DND-41 (cell line): ENCODE measurements at regions not wholly inside any gene's neighbourhood (a gene's known extent, or its start where the extent isn't known, plus 50 kb on each side); places are given as distances from the start of the nearest gene placed in this dataset.

Experiments used
- ATAC-seq: fragments of 200-7000 bp; cut with Tn5 transposase; 3 replicates; pipeline ENCODE4 v1.9.1; 2021; ENCODE audit warnings: low read depth; ENCODE audit not compliant: insufficient read depth
- DNase-seq: peaks from one replicate; pipeline ENCODE4 v3.0.0-alpha.2; 2020
- H2AFZ ChIP-seq: 2 replicates; pipeline ENCODE4 v1.6.0; 2012; ENCODE audit warnings: low read depth, low read length
- H3K27ac ChIP-seq: 2 replicates; pipeline ENCODE4 v1.5.1; 2012; ENCODE audit warnings: low read length, inconsistent platforms
- H3K27me3 ChIP-seq: fragments of 200-600 bp; sonication (generic); 2 replicates; pipeline ENCODE4 v1.6.0; 2012; ENCODE audit warnings: low read length, mild to moderate bottlenecking, inconsistent platforms; ENCODE audit not compliant: insufficient read depth, poor library complexity
- H3K36me3 ChIP-seq: 2 replicates; pipeline ENCODE4 v1.5.1; 2012; ENCODE audit warnings: low read length, inconsistent platforms; ENCODE audit not compliant: insufficient read depth
- H3K4me1 ChIP-seq: 2 replicates; pipeline ENCODE4 v1.5.1; 2012; ENCODE audit warnings: mild to moderate bottlenecking, low read length; ENCODE audit not compliant: insufficient read depth
- H3K4me2 ChIP-seq: 2 replicates; pipeline ENCODE4 v1.6.0; 2012; ENCODE audit warnings: mild to moderate bottlenecking, moderate library complexity, low read length, inconsistent platforms; ENCODE audit not compliant: insufficient read depth
- H3K4me3 ChIP-seq, 2 experiments: fragments of 200-600 bp in 1 of 2; shearing (Covaris generic) in 1 of 2; 2 replicates each; pipeline ENCODE4 v1.5.1; 2012 to 2016; ENCODE audit warnings: inconsistent platforms in 2 of 2, low read length in 2 of 2, mild to moderate bottlenecking in 2 of 2, low read depth in 1 of 2, moderate library complexity in 1 of 2
- H3K79me2 ChIP-seq: 2 replicates; pipeline ENCODE4 v1.6.0; 2012; ENCODE audit warnings: low read length, inconsistent platforms; ENCODE audit not compliant: insufficient read depth
- H3K9ac ChIP-seq: 2 replicates; pipeline ENCODE4 v1.6.0; 2012; ENCODE audit warnings: low read depth, mild to moderate bottlenecking, inconsistent platforms, low read length, moderate library complexity
- H3K9me3 ChIP-seq: 2 replicates; pipeline ENCODE4 v1.5.1; 2012; ENCODE audit warnings: low read length, moderate library complexity, mild to moderate bottlenecking, inconsistent platforms; ENCODE audit not compliant: insufficient read depth, severe bottlenecking
- H4K20me1 ChIP-seq: 2 replicates; pipeline ENCODE4 v1.6.0; 2012; ENCODE audit warnings: low read length; ENCODE audit not compliant: insufficient read depth
- EZH2 ChIP-seq: IDR thresholded peaks from 3 replicates; pipeline ENCODE4 v1.6.1; 2012; ENCODE audit warnings: borderline replicate concordance, low read depth, mild to moderate bottlenecking, moderate library complexity, low read length, inconsistent platforms; ENCODE audit not compliant: severe bottlenecking
- TF ChIP-seq, protein P1 (sequence below): IDR thresholded peaks from 2 replicates; pipeline ENCODE4 v1.5.1; 2012; ENCODE audit warnings: borderline replicate concordance, low read length, moderate library complexity, mild to moderate bottlenecking; ENCODE audit not compliant: poor library complexity, severe bottlenecking; ENCODE audit errors: extremely low read depth

- Histone ChIP-seq H3K27me3 (no peaks in the 10 kb centered on the region), H2AFZ (no peak overlapping the region), H3K36me3 (no peaks in the 10 kb centered on the region), H3K4me3 (no peak overlapping the region), H3K9ac (no peak overlapping the region), H3K9me3 (peaks cover 5% of the 10 kb centered on the region), H3K4me2 (no peak overlapping the region), H4K20me1 (no peaks in the 10 kb centered on the region), H3K4me1 (no peaks in the 10 kb centered on the region), H3K27ac (no peak overlapping the region), H3K79me2 (no peaks in the 10 kb centered on the region)
- ATAC-seq, result no peak
- TF ChIP-seq, protein P1, sequence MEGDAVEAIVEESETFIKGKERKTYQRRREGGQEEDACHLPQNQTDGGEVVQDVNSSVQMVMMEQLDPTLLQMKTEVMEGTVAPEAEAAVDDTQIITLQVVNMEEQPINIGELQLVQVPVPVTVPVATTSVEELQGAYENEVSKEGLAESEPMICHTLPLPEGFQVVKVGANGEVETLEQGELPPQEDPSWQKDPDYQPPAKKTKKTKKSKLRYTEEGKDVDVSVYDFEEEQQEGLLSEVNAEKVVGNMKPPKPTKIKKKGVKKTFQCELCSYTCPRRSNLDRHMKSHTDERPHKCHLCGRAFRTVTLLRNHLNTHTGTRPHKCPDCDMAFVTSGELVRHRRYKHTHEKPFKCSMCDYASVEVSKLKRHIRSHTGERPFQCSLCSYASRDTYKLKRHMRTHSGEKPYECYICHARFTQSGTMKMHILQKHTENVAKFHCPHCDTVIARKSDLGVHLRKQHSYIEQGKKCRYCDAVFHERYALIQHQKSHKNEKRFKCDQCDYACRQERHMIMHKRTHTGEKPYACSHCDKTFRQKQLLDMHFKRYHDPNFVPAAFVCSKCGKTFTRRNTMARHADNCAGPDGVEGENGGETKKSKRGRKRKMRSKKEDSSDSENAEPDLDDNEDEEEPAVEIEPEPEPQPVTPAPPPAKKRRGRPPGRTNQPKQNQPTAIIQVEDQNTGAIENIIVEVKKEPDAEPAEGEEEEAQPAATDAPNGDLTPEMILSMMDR, result no peak
- no peak for TF ChIP-seq EZH2
- DNase-seq, result no peak
Measured at GRCh38 chr14:48731260-48731659, 854.9 kb downstream of the RPS29 start.

DNA sequence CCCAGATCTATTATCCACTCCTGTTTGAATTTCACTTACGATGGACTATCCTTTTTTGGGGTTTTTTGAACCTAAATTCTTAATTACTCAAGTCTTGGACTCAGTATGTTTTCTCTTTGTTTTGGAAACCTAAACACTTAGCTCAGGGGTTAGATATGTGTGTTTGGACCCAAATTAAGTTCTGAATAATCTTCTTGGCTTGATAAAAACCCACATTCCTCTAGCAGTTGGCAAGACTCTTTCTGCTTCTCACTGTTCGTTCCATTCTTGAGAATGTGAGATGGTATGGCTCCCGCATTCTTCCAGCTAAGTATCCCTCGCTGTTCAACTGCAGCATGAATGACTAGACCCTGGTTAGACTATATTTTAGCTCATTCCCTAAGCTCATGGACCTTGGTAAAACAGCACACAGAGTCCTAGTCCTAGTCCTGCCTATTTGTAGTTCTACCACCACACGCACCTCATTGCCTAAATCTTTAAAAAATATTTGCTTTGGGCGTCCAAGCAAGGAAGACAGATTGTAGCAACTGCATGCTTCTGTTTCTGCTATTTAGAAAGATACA lies 860.0 kb downstream of the RPS29 start:
- no peaks in the 10 kb centered on the region for H3K27me3 ChIP-seq
- no peak overlapping the region for H3K4me2 ChIP-seq
- H3K4me1 ChIP-seq, result no peaks in the 10 kb centered on the region
- no peaks in the 10 kb centered on the region for H3K9me3 ChIP-seq
- no peak for DNase-seq
- no peaks in the 10 kb centered on the region for H4K20me1 ChIP-seq
- TF ChIP-seq, protein P1, result no peak
- TF ChIP-seq EZH2, result no peak
- H3K36me3 ChIP-seq, result no peaks in the 10 kb centered on the region
- no peak overlapping the region for H3K27ac ChIP-seq
- H2AFZ ChIP-seq, result no peak overlapping the region
- H3K9ac ChIP-seq, result no peak overlapping the region
- no peak overlapping the region for H3K4me3 ChIP-seq
- no peak for ATAC-seq
- H3K79me2 ChIP-seq, result no peaks in the 10 kb centered on the region

DNA sequence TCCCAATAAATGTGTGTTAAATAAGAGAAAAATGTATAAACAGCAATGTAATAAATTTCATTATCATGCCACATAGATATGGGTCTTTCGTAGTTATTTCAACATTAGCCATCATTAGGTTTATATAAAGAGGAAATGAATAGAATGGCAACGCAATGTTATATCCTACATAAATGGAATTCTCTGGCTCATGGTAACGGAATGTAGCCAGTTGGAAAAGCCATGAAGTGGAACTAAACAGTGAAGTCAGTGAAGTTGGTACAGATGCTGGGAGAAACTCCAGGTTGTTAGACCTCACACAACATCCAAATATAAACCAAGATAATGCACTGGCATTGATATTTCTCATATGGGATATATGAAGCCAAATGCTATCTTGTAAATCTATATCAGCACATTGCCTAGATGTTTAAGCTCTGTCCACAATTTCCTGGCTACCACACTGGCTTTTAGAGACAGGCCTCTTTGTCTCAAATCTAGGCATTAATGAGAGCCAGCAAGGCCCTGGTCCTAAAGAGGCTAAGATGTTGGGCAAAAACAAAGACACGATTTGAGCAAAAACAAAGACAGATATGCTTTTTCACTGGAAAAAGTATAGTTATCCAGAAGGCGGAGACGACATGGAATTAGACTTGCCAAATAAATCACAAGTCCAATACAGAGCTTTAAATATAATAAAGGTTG lies 861.0 kb downstream of the RPS29 start:
- no peaks in the 10 kb centered on the region for H3K9me3 ChIP-seq
- H3K4me1 ChIP-seq, result no peaks in the 10 kb centered on the region
- H4K20me1 ChIP-seq, result no peaks in the 10 kb centered on the region
- H2AFZ ChIP-seq, result no peak overlapping the region
- H3K4me3 ChIP-seq, result no peak overlapping the region
- TF ChIP-seq, protein P1, result no peak
- TF ChIP-seq EZH2, result no peak
- H3K79me2 ChIP-seq, result no peaks in the 10 kb centered on the region
- H3K27ac ChIP-seq, result no peak overlapping the region
- no peaks in the 10 kb centered on the region for H3K27me3 ChIP-seq
- DNase-seq (no peak), ATAC-seq (no peak)
- H3K9ac ChIP-seq, result no peak overlapping the region
- no peak overlapping the region for H3K4me2 ChIP-seq
- H3K36me3 ChIP-seq, result no peaks in the 10 kb centered on the region
